IMR-90 (cell line): ENCODE measurements at regions not wholly inside any gene's neighbourhood (a gene's known extent, or its start where the extent isn't known, plus 50 kb on each side); places are given as distances from the start of the nearest gene placed in this dataset.

Experiments used
- ATAC-seq: fragments of 200-7000 bp; cut with Tn5 transposase; 2 replicates; pipeline ENCODE4 v1.9.1; 2020; ENCODE audit warnings: low read depth, mild to moderate bottlenecking, moderate library complexity
- BruUV-seq: library from RNA; stranded (reverse); fragments of 400-500 nt; replicated peaks from 2 replicates; lab custom pipeline; 2021; lab: Mats Ljungman, UMichigan
- CTCF ChIA-PET: fragments of 300-600 bp; formaldehyde crosslinking; extraction: SDS; loops from one replicate; lab custom pipeline; 2021; ENCODE audit warnings: antibody characterized with exemption; lab: Yijun Ruan, JAX
- POLR2A ChIA-PET: fragments of 300-600 bp; sonication (Branson Sonifier 250); formaldehyde crosslinking; loops from one replicate; lab custom pipeline; 2022; ENCODE audit warnings: antibody characterized with exemption; ENCODE audit not compliant: unreplicated experiment; lab: Charles Lee
- DNase-seq: peaks from one replicate; pipeline ENCODE4 v3.0.0; 2013
- H2AFZ ChIP-seq: replicated peaks from 2 replicates; pipeline ENCODE3; 2013; ENCODE audit warnings: low read length, mild to moderate bottlenecking; ENCODE audit not compliant: poor library complexity
- H2AK5ac ChIP-seq: 2 replicates; pipeline ENCODE4 v1.6.1; 2013; ENCODE audit warnings: low read depth, low read length, inconsistent platforms
- H2AK9ac ChIP-seq: replicated peaks from 2 replicates; pipeline ENCODE3; 2013; ENCODE audit warnings: mild to moderate bottlenecking, low read depth, low read length, moderate library complexity; ENCODE audit not compliant: poor library complexity
- H2BK120ac ChIP-seq: 2 replicates; pipeline ENCODE4 v1.6.1; 2013; ENCODE audit warnings: low read depth, low read length, inconsistent platforms
- H2BK15ac ChIP-seq: 3 replicates; pipeline ENCODE4 v1.6.1; 2013; ENCODE audit warnings: low read depth, low read length, inconsistent platforms
- H2BK20ac ChIP-seq: 2 replicates; pipeline ENCODE4 v1.6.1; 2013; ENCODE audit warnings: low read depth, mild to moderate bottlenecking, inconsistent platforms, low read length, moderate library complexity
- H2BK5ac ChIP-seq: 2 replicates; pipeline ENCODE4 v1.6.1; 2013; ENCODE audit warnings: mild to moderate bottlenecking, low read depth, low read length, inconsistent platforms; ENCODE audit not compliant: poor library complexity, severe bottlenecking
- H3K14ac ChIP-seq: replicated peaks from 2 replicates; pipeline ENCODE4 v1.6.1; 2013; ENCODE audit warnings: low read depth, low read length, inconsistent platforms
- H3K18ac ChIP-seq: 2 replicates; pipeline ENCODE4 v1.6.1; 2013; ENCODE audit warnings: low read depth, low read length, control low read depth
- H3K23ac ChIP-seq: 2 replicates; pipeline ENCODE4 v1.6.1; 2013; ENCODE audit warnings: low read depth, low read length, inconsistent platforms
- H3K27ac ChIP-seq: 2 replicates; pipeline ENCODE4 v1.5.1; 2013; ENCODE audit warnings: mild to moderate bottlenecking, control low read depth, low read length; ENCODE audit not compliant: insufficient read depth
- H3K27me3 ChIP-seq: 2 replicates; pipeline ENCODE4 v1.6.1; 2013; ENCODE audit warnings: low read length; ENCODE audit not compliant: control insufficient read depth, insufficient read depth
- H3K36me3 ChIP-seq: 2 replicates; pipeline ENCODE4 v1.6.1; 2013; ENCODE audit warnings: low read length, mixed read lengths; ENCODE audit not compliant: control insufficient read depth, insufficient read depth
- H3K4ac ChIP-seq: 2 replicates; pipeline ENCODE4 v1.6.1; 2013; ENCODE audit warnings: low read depth, low read length, inconsistent platforms
- H3K4me1 ChIP-seq: 2 replicates; pipeline ENCODE4 v1.6.1; 2013; ENCODE audit warnings: low read length, mixed read lengths; ENCODE audit not compliant: control insufficient read depth, insufficient read depth
- H3K4me2 ChIP-seq: 2 replicates; pipeline ENCODE4 v1.6.1; 2013; ENCODE audit warnings: low read depth, mild to moderate bottlenecking, control low read depth, low read length, moderate library complexity
- H3K4me3 ChIP-seq: 2 replicates; pipeline ENCODE4 v1.5.1; 2013; ENCODE audit warnings: low read depth, mild to moderate bottlenecking, control low read depth, low read length, moderate library complexity; ENCODE audit not compliant: insufficient read depth
- H3K56ac ChIP-seq: 2 replicates; pipeline ENCODE4 v1.6.1; 2013; ENCODE audit warnings: low read length, inconsistent platforms; ENCODE audit not compliant: insufficient read depth; ENCODE audit errors: extremely low read depth
- H3K79me1 ChIP-seq, 2 experiments: 2 replicates each; pipeline ENCODE4 v1.6.1; 2013; ENCODE audit warnings: low read length in 2 of 2, inconsistent platforms in 1 of 2, low read depth in 1 of 2
- H3K9ac ChIP-seq: 2 replicates; pipeline ENCODE4 v1.6.1; 2013; ENCODE audit warnings: low read depth, low read length, control low read depth
- H3K9me1 ChIP-seq: 2 replicates; pipeline ENCODE4 v1.6.1; 2013; ENCODE audit warnings: low read length, inconsistent platforms; ENCODE audit not compliant: insufficient read depth
- H3K9me3 ChIP-seq: 2 replicates; pipeline ENCODE4 v1.6.1; 2013; ENCODE audit warnings: low read length; ENCODE audit not compliant: control insufficient read depth, insufficient read depth
- H4K20me1 ChIP-seq: 2 replicates; pipeline ENCODE4 v1.6.1; 2013; ENCODE audit warnings: low read length, inconsistent platforms; ENCODE audit not compliant: insufficient read depth
- H4K5ac ChIP-seq: 2 replicates; pipeline ENCODE4 v1.6.1; 2013; ENCODE audit warnings: mild to moderate bottlenecking, low read depth, low read length, control low read depth
- H4K8ac ChIP-seq, 2 experiments: 2 replicates each; pipeline ENCODE4 v1.6.1; 2013; ENCODE audit warnings: low read depth in 2 of 2, low read length in 2 of 2, control low read depth in 1 of 2, inconsistent platforms in 1 of 2
- H4K91ac ChIP-seq: 2 replicates; pipeline ENCODE4 v1.6.1; 2013; ENCODE audit warnings: low read depth, low read length, inconsistent platforms; ENCODE audit not compliant: insufficient read depth
- BHLHE40 ChIP-seq: fragments of 150-350 bp; IDR thresholded peaks from 2 replicates; pipeline ENCODE4 v1.6.1; 2016; ENCODE audit warnings: mild to moderate bottlenecking, low read depth, low read length
- CHD1 ChIP-seq: IDR thresholded peaks from 2 replicates; pipeline ENCODE4 v1.6.1; 2012; ENCODE audit warnings: low read depth, low read length, improper control_type of control experiment
- ELK1 ChIP-seq: fragments of 150-350 bp; IDR thresholded peaks from 2 replicates; pipeline ENCODE4 v1.6.1; 2016; ENCODE audit warnings: low read depth, mild to moderate bottlenecking, low read length, moderate library complexity, borderline replicate concordance
- FOS ChIP-seq: fragments of 150-350 bp; IDR thresholded peaks from 2 replicates; pipeline ENCODE4 v1.6.1; 2016; ENCODE audit warnings: low read depth, low read length
- MAFK ChIP-seq: IDR thresholded peaks from 2 replicates; pipeline ENCODE4 v1.6.1; 2012; ENCODE audit warnings: low read depth, low read length, improper control_type of control experiment
- MAZ ChIP-seq: IDR thresholded peaks from 2 replicates; pipeline ENCODE4 v1.6.1; 2012; ENCODE audit warnings: low read depth, mild to moderate bottlenecking, low read length, improper control_type of control experiment, moderate library complexity, borderline replicate concordance
- MXI1 ChIP-seq: IDR thresholded peaks from 2 replicates; pipeline ENCODE4 v1.6.1; 2012; ENCODE audit warnings: low read depth, mild to moderate bottlenecking, low read length, moderate library complexity, borderline replicate concordance
- RCOR1 ChIP-seq: IDR thresholded peaks from 2 replicates; pipeline ENCODE4 v1.6.1; 2012; ENCODE audit warnings: mild to moderate bottlenecking, low read length, improper control_type of control experiment; ENCODE audit not compliant: insufficient replicate concordance
- RFX5 ChIP-seq: IDR thresholded peaks from 2 replicates; pipeline ENCODE4 v1.8.0; 2012; ENCODE audit warnings: low read depth, mild to moderate bottlenecking, low read length, moderate library complexity
- SMC3 ChIP-seq: fragments of 150-350 bp; IDR thresholded peaks from 2 replicates; pipeline ENCODE4 v1.6.1; 2016; ENCODE audit warnings: low read depth, mild to moderate bottlenecking, antibody characterized with exemption, low read length, moderate library complexity
- WGBS, 2 experiments: methylation state at CpG; one replicate each; pipeline versions ENCODE4 v1.1.5 to v1.1.7; 2013; ENCODE audit warnings: missing lambda C conversion rate in 2 of 2; ENCODE audit not compliant: insufficient read length in 1 of 2; ENCODE audit errors: extremely low coverage in 2 of 2; 5-methylcytosine and 5-hydroxymethylcytosine counted together
- dilution Hi-C: fragments of 300-500 bp; cut with HindIII; formaldehyde crosslinking; loops from one replicate; pipeline ENCODE4 v1.14.3; 2018; ENCODE audit warnings: low sequenced_read_pairs; ENCODE audit not compliant: unreplicated experiment
- in situ Hi-C: fragments of 300-500 bp; cut with MboI; formaldehyde crosslinking; loops from 3 replicates; pipeline ENCODE4 v1.14.3; 2019; ENCODE audit warnings: low sequenced_read_pairs, inconsistent platforms, mixed read lengths
- intact Hi-C: fragments of 100-400 bp; cut with micrococcal nuclease; formaldehyde crosslinking; loops from 2 replicates; pipeline ENCODE4 v1.10.0; 2022

- no peak overlapping the region for H2AK5ac ChIP-seq
- no peak overlapping the region for H4K8ac ChIP-seq
- H3K4me1 ChIP-seq = no peaks in the 10 kb centered on the region
- H2BK20ac ChIP-seq = no peak overlapping the region
- no peak overlapping the region for H3K4ac ChIP-seq
- H3K79me1 ChIP-seq = no peaks in the 10 kb centered on the region
- no peaks in the 10 kb centered on the region for H4K20me1 ChIP-seq
- no peak overlapping the region for H3K4me3 ChIP-seq
- no peak overlapping the region for H3K27ac ChIP-seq
- no peak overlapping the region for H2AFZ ChIP-seq
- no peak overlapping the region for H3K18ac ChIP-seq
- no peak overlapping the region for H4K91ac ChIP-seq
- ChIA-PET CTCF (interaction anchor here (0.6 kb wide), 1 partner anchor 1457 kb away, joined by 3 read pairs; no protein-coding TSS in a partner anchor), POLR2A (no interaction called here)
- DNase-seq = peak; percentile 61
- TF ChIP-seq RFX5 (no peak), BHLHE40 (no peak), ELK1 (no peak), RCOR1 (no peak), SMC3 (no peak), FOS (no peak), MXI1 (no peak), MAFK (no peak), MAZ (no peak), CHD1 (no peak)
- BruUV-seq = no TSS peak
- H3K14ac ChIP-seq = peak overlapping the region; percentile 35; the same call in 1 of the 2 replicates
- peak; percentile 44; the same call in 1 of the 2 replicates for ATAC-seq
- no peaks in the 10 kb centered on the region for H3K9me1 ChIP-seq
- no peak overlapping the region for H3K23ac ChIP-seq
- H3K9ac ChIP-seq = no peak overlapping the region
- no peaks in the 10 kb centered on the region for H3K9me3 ChIP-seq
- H4K5ac ChIP-seq = no peak overlapping the region
- no peak overlapping the region for H2AK9ac ChIP-seq
- H2BK5ac ChIP-seq = no peak overlapping the region
- no peak overlapping the region for H3K56ac ChIP-seq
- H3K27me3 ChIP-seq = no peaks in the 10 kb centered on the region
- H2BK15ac ChIP-seq = no peak overlapping the region
- dilution Hi-C loops (no loop called here), in situ Hi-C loops (no loop called here), intact Hi-C loops (no loop called here)
- no peaks in the 10 kb centered on the region for H3K36me3 ChIP-seq
- WGBS, 2 experiments = no CpG with 5 or more reads among the region's 1 CpG
- no peak overlapping the region for H2BK120ac ChIP-seq
- no peak overlapping the region for H3K4me2 ChIP-seq
Observed at GRCh38 chr5:58294598-58295305, 165.1 kb downstream of the PLK2 start.
